ENCODE measurements at regions not wholly inside any gene's neighbourhood (a gene's known extent, or its start where the extent isn't known, plus 50 kb on each side); places are given as distances from the start of the nearest gene placed in this dataset.

GRCh38 chr7:84533182-84533581, 338.6 kb upstream of the SEMA3A start:
- no peak for DNase-seq

DNA sequence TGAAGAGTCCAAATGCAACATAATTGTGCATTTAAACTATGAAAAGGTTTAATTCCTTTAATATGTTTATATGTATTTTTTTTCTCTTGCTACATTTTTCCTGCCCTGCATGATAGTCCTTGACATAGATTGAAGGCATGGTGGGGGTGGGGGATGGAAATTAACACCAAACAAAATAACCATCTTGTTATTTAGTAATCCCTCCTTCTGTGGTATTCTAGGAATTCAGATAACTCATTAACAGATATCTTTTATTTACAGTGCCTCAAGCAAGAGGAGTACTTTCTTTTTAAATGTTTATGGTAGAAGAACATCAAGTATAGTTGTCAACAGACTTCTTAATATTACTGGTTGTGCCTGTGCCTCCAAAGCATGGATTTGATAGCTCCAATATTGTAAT, 337.6 kb upstream of the SEMA3A start:
- no peak for DNase-seq

DNA sequence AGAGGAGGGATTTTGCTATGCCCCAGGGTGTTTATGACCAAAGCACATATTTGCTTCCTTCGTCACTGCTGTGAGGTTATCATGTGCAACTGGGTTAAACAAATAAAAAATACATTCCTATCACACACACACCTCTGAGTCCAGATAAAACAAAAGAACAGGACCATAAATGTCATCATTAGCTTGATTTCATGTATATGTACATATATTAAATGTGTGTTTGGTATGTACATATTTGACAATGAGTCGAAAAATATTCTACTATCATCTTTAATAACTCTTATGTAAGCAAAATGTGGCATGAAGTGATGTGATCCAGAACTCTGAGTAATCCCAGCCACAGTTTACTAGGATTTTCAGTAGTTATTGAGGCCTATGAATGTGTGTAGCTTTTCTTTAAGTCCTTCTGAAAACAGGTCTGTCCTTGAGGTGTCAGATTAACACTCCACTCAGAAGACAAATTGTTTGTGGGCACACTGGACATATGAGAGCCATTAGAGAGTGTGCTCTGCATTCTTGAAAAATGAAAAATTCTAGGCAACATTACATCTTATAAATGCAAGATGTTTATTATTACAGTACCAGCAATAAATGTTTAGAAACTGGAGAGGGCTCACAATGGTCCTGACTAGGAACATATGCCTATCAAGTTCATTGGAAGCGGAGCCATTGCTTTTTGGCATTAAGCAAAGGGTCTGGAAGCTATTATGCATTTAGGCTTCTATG, 335.1 kb upstream of the SEMA3A start:
- DNase-seq = no peak

DNA sequence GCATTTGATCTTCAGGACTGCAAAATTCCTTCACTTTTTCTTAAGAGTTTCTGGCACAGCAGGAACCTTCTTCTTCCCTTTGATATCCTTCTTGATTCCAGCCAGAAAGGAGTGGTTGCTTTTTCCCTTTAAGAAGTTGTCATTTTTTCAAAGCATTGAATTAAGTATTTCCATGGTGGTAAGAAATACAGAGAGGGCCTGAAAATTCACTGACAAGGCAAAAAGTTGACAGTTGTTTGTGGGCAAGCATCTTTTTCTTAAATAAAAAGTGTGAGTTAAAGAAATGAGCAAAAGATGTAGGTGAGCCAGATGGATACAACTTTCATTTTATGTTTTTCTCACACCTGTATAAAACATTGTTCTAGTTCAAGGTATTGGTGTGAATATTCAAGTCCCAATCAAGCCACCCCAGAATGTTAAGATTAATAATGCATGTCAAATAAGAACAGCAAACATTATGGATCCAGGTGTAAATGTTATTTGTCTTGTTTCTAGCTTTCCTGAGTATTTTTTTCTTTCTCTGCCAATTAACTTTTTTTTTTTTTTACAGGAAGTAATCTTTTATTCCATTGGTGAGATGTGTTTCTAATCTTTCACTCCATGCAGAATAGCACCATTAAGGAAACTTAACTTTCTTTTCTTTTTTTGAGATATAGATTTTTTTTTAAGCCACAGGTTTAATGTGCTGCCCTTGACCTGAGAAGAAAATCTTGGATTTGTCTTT, 334.3 kb upstream of the SEMA3A start:
- no peak for DNase-seq

DNA sequence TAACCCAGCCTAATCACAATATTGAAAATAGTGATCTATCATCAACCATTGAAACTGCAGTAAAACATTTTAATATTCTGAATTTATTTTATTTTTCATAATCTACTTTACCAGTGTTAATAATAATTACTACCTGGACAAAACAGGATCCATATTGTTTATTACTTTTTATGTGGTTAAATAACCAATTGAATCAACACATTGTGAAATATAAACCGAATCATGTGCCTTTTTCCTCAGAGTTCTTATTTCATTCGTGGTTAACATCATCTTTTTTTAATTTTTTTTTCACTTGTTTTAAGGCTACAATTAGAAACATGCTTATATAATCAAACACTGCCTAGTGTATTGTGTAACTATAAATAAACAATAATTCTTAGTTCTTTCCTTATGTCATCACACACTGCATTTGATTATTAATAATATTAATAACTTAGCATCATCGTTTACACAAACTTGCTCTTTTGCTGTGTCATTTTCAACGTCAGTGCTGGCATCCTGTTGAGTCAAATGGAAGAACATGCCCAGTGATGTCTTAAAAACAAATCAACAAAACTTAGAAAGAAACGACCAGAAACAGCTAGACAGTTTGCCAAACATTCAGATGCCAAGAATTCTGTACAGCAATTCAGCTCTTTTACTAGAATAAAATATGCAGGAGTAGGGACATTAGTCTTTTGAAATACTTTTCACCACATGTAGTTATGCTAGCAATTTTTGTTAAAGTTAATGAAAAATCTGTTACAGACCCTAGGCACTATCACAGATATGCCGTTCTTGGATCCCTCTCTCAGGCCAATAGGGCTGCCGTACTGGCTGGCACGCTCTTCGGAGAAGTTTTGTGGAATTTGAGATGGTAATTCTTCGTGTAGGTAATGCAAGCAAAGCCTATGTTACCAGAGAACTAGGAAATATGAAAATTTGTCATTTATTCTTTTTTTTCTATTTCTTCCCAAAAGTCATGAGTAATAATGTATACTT, 330.4 kb upstream of the SEMA3A start:
- DNase-seq = no peak

DNA sequence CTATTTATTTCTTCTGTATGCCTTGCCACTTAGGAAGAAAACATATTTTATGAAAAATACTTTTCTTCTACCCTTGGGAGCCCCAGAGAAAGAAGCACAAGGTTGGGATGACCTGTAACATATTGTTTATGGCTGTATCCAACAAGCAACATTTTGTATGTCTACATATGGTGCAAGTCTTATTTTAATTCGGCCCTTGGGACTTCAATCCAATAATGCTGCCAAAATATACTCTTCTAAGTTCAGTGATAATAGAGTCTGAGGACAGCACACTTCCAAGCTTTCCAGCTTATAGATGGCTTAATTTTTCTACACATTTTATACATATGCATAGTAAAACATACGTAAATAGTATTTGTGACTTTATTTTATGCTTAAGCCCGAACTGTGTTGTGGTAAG, 318.5 kb upstream of the SEMA3A start:
- DNase-seq = no peak

- no peak for DNase-seq
Measured at GRCh38 chr7:84512055-84512454, 317.5 kb upstream of the SEMA3A start.

GRCh38 chr7:84510505-84510904, 315.9 kb upstream of the SEMA3A start:
- DNase-seq = no peak

DNA sequence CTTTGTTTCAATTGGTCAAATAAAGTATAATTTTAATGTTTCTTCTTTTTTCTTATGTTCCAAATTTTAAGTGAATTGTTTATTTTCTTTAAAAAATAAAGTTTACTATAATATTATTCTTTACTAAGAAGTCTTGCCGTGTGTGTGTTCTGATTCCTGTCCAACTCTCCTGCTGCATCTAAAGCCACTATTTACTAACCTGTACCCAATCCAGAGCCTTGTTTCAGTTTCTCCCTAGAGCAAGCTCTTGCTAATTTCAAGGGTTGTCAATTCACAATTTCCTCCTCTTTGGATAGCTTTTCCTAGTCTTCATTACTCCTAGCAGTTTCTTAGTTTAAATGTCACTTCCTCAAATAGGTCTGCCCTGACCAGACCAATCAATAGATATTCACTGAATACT, 314.9 kb upstream of the SEMA3A start:
- DNase-seq = no peak

DNA sequence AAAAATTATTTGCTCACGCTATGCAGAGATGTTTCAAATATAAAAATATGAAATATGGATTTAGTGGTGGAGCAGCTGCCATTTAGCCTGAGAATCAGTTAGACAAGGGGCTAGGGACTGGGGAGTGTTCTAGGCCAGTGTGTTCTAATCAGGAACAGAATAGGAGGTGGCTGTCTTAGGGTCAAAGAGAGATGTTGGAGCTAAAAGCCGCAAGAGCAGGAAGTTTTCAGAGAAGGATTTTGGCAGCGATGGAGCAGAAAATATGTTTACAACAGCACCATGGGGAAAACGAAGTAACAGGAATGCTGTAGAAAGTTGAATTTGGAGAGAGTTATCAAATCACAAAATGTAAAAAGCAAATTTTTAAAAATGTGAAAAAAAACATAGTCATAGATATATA, 314.0 kb upstream of the SEMA3A start:
- no peak for DNase-seq

DNA sequence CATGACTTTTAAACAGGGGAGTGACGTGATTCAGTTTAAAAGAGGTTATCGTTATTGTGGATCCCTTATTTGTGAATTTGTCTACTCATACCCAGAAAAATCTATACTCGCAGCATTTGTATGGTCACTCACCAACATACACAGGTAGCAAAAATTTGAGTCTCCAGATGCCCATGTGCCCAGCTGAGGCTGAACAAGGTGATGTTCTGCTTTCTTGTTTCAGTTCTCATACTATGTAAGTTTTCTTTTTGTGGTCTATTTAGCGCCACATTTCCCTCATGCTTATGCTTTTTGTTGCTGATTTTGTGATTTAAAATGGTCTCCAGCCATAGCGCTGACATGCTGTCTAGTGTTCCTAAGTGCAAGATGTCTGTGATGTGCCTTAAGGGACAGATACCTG, 312.9 kb upstream of the SEMA3A start:
- no peak for DNase-seq

GRCh38 chr7:84506151-84506550, 311.6 kb upstream of the SEMA3A start:
- DNase-seq = no peak

GRCh38 chr7:84502239-84502638, 307.6 kb upstream of the SEMA3A start:
- DNase-seq = no peak

GRCh38 chr7:84497873-84498272, 303.3 kb upstream of the SEMA3A start:
- DNase-seq = no peak

DNA sequence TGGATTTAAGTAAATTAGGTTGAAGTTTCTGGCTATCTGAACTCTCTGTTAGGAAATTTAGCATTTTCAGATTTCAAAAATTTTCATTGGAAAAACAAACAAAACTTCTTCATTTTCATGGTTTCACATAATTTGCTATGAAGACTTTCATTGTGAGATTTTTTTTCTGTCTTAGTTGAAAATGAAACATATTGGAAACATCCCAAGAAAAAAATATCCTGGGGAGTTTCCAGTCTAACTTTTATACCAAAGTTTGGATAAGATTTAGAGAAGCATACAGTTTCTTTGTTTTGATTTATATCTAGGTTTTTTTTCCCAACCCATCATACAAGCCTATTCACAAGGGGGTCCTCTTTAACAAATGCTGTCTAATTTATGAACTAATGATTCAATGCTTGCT, 300.5 kb upstream of the SEMA3A start:
- DNase-seq = no peak

- no peak for DNase-seq
Measured at GRCh38 chr7:84492098-84493034, 297.8 kb upstream of the SEMA3A start.

DNA sequence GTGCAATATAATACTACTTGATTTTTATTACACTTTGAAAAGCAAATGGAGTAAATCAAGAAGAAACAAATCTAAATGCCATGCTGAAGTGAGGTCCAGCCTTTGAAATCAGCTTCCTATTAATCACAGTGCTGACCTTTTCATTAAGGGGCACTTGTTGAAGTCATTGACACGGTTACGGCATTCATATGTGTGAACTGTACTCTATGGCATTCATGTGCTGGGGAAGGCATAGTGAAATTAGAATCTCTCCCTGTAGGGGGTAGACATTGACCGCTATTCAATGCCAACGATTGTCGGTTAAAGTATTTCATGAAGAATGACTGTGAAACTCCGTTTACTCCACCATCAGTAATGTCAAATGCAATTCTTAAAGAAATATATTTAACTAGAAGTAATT, 296.1 kb upstream of the SEMA3A start:
- DNase-seq = no peak

DNA sequence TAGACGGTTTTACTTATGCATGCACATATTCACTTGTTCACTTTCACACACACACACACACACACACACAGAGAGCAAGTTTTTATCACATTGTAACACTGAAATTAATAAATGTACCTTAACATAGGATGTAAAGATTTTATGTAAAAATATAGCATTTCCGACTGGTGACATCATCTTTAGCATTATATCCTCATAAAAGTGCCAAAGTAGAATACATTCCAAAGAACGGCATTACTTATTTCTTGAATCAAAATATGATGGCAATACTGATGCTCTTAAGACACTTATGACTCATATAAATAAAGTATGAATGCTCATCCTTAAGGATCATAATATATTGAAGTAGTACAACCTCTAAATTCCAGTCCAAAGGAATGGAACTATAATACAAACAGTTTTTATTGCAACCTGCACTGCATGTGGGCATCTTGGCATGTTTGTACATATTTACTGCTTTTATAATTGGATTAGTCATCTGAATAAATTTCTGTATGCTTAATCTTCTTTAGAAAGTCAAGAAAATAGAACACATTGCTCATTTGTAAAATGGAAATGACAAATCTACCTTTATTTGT, 290.0 kb upstream of the SEMA3A start:
- no peak for DNase-seq

- DNase-seq = no peak
Measured at GRCh38 chr7:84482476-84482875, 287.9 kb upstream of the SEMA3A start.

- DNase-seq = no peak
Measured at GRCh38 chr7:84479059-84479458, 284.5 kb upstream of the SEMA3A start.

- no peak for DNase-seq
Measured at GRCh38 chr7:84477786-84478478, 283.3 kb upstream of the SEMA3A start.
